ENCODE measurements at regions not wholly inside any gene's neighbourhood (a gene's known extent, or its start where the extent isn't known, plus 50 kb on each side); places are given as distances from the start of the nearest gene placed in this dataset.

DNA sequence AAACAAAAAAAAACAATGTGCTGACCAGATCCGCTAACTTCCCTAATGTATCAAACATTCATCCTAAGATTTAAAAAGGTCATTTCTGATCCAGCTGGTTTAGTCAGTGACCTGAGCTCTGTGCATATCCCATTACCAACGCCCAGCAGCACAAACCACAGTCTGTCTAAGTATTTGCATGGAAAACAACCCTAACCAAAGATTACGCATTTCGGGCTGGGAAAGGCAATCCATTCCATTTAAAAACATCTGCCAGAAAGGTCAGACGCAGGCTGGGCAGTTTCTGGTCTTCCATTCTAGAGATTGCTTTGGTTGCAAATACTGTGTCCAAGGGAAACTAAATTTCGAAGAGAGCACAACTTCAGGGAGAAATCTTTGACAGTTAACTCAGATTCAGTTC lies 234.9 kb downstream of the FLRT2 start:
- intact Hi-C loops (cut with DNase I): no loop called here
- no peak overlapping the region for H3K4me3 ChIP-seq
- FAIRE-seq (no peak), DNase-seq (peak in 1 of 6 donors; percentile 13), ATAC-seq (peak in 2 of 4 donors; percentile 25 to 48)
- no peaks in the 10 kb centered on the region for H3K4me1 ChIP-seq
- TF ChIP-seq, protein P1, sequence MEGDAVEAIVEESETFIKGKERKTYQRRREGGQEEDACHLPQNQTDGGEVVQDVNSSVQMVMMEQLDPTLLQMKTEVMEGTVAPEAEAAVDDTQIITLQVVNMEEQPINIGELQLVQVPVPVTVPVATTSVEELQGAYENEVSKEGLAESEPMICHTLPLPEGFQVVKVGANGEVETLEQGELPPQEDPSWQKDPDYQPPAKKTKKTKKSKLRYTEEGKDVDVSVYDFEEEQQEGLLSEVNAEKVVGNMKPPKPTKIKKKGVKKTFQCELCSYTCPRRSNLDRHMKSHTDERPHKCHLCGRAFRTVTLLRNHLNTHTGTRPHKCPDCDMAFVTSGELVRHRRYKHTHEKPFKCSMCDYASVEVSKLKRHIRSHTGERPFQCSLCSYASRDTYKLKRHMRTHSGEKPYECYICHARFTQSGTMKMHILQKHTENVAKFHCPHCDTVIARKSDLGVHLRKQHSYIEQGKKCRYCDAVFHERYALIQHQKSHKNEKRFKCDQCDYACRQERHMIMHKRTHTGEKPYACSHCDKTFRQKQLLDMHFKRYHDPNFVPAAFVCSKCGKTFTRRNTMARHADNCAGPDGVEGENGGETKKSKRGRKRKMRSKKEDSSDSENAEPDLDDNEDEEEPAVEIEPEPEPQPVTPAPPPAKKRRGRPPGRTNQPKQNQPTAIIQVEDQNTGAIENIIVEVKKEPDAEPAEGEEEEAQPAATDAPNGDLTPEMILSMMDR (IDR thresholded peaks at IDR 0.05): no peak
- no peaks in the 10 kb centered on the region for H3K9me3 ChIP-seq
- no peaks in the 10 kb centered on the region for H3K36me3 ChIP-seq
- 75 to 83% methylated on average over 6 of the region's 6 CpGs for WGBS, 2 donors
- H3K27me3 ChIP-seq: no peaks in the 10 kb centered on the region
- no peak overlapping the region for H3K27ac ChIP-seq

DNA sequence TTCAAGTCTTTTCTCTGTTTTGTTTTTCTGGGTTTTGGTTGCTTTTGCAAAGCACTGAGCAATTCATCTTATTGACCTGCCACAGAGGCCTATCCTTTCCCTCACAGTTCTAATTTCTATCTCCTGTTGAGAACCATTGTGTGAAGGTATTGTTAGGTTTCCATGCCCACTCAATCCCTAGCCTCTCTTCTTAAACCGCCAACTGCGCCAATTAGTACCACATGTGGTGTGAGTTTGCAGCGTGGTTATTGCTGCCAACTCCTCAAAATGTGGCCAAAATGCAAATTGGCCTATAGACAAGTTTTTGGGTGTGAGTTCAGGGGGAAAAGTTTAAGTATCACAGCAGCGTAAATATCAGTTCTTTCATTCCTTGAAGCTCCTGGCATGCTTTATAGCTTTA lies 232.6 kb downstream of the FLRT2 start:
- H3K4me1 ChIP-seq: no peaks in the 10 kb centered on the region
- WGBS, 2 donors: 91 to 94% methylated on average over 4 of the region's 4 CpGs
- intact Hi-C loops (cut with DNase I): no loop called here

DNA sequence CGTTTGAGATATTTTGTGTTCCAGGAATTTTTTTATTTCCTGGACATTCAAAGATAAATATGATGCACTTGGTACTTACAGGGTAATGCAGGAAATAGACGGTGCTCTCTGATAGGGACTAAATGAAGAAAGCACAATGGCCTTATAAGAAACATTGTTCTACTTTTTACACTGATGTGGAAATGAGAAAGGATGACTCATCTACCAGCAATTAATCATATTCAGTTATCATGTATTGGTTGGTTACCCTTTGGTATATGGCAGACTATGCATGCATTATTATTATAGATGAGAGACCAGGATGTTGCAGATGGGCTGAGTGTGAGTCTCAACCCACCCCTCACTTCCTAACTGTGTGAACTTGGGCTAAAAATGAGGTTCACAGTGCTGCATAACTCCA lies 222.2 kb downstream of the FLRT2 start:
- intact Hi-C loops (cut with DNase I): no loop called here
- no peak for FAIRE-seq
- no peaks in the 10 kb centered on the region for H3K27me3 ChIP-seq
- ATAC-seq: no peak
- no peak overlapping the region for H3K4me3 ChIP-seq
- H3K36me3 ChIP-seq: no peaks in the 10 kb centered on the region
- TF ChIP-seq, protein P1 (IDR thresholded peaks at IDR 0.05): no peak
- H3K27ac ChIP-seq: no peak overlapping the region
- no peaks in the 10 kb centered on the region for H3K9me3 ChIP-seq
- no peaks in the 10 kb centered on the region for H3K4me1 ChIP-seq
- DNase-seq: no peak
- 36 to 75% methylated on average over 2 of the region's 2 CpGs for WGBS, 2 donors

More for the DNA sequence above, 232.6 kb downstream of the FLRT2 start:
- Histone ChIP-seq H3K4me3 (no peak overlapping the region), H3K9me3 (no peaks in the 10 kb centered on the region), H3K27ac (no peak overlapping the region), H3K36me3 (no peaks in the 10 kb centered on the region), H3K27me3 (no peaks in the 10 kb centered on the region)
- TF ChIP-seq, protein P1 (IDR thresholded peaks at IDR 0.05): no peak
- DNase-seq: no peak
- no peak for ATAC-seq
- FAIRE-seq: no peak

- Histone ChIP-seq H3K4me1 (no peaks in the 10 kb centered on the region), H3K27me3 (no peaks in the 10 kb centered on the region), H3K4me3 (no peak overlapping the region), H3K36me3 (no peaks in the 10 kb centered on the region), H3K9me3 (no peaks in the 10 kb centered on the region), H3K27ac (no peak overlapping the region)
- TF ChIP-seq, protein P1 (IDR thresholded peaks at IDR 0.05): no peak
- intact Hi-C loops (cut with DNase I): no loop called here
- DNase-seq (no peak), ATAC-seq (no peak), FAIRE-seq (no peak)
- WGBS, 2 donors: 86 to 93% methylated on average over 4 of the region's 4 CpGs
Measured at GRCh38 chr14:85744573-85744972, 214.6 kb downstream of the FLRT2 start.

GRCh38 chr14:85732031-85732430 lies 202.1 kb downstream of the FLRT2 start:
- Histone ChIP-seq H3K4me3 (no peak overlapping the region), H3K27ac (no peak overlapping the region), H3K4me1 (no peaks in the 10 kb centered on the region), H3K36me3 (no peaks in the 10 kb centered on the region), H3K9me3 (no peaks in the 10 kb centered on the region), H3K27me3 (no peaks in the 10 kb centered on the region)
- ATAC-seq (no peak), DNase-seq (no peak), FAIRE-seq (no peak)
- intact Hi-C loops (cut with DNase I): no loop called here
- WGBS, 2 donors: 53 to 59% methylated on average over 1 of the region's 1 CpG
- TF ChIP-seq, protein P1 (IDR thresholded peaks at IDR 0.05): no peak
